ENCODE measurements at regions not wholly inside any gene's neighbourhood (a gene's known extent, or its start where the extent isn't known, plus 50 kb on each side); places are given as distances from the start of the nearest gene placed in this dataset.
A peak's percentile ranks its signal among the peaks of the same experiment; 100 is the strongest.
"Not testable (repeated sequence)": the region's sequence is repeated elsewhere in the genome, so short reads cannot be mapped to it uniquely, and the experiment has no call there.

DNA sequence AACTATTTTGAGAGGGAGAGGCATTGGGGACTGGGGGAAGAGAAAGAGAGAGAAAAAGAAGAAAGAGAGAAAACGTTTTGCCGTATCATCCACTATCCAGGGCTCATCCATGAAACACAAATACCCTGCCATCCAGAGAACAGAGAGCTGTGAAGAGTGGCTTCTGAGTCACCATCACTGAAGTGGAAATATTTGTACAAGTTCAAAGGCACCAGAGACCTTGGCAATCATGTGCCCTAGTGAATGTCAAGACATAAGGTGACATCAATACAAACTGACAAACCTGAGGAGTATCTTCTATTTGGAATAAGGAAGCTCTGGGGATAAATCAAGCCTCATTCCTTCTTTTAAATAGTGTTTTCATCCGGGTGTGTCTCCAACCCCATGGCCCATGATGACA lies 197.2 kb upstream of the PROX1 start:
- no peak for DNase-seq

DNA sequence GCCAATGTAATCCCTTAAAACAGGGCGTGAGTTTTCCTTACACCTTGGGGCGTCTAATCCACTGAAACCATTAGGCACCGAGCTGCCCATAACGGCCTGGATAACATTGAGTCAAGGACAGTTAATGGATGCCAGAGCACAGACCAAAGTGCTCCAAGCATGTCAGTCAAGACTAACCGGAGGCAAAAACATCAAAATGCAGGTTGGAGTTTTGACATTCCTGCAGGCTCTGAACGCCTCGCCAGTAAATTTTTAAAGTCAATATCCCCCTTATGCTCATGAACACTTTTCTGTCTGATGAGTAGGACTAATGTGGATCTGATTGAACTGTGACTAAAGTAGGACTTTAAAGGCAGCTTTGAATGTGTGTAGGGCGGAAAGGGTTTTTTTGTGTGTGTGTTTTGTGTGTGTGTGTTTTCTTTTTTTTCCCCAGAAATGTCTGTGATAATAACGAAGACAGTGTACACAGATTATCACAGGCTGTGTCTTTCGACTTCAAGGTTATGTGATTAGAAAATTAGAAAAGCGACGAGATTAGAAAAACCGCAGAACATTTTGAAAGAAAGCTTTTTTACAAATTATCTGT lies 194.2 kb upstream of the PROX1 start:
- DNase-seq: no peak

DNA sequence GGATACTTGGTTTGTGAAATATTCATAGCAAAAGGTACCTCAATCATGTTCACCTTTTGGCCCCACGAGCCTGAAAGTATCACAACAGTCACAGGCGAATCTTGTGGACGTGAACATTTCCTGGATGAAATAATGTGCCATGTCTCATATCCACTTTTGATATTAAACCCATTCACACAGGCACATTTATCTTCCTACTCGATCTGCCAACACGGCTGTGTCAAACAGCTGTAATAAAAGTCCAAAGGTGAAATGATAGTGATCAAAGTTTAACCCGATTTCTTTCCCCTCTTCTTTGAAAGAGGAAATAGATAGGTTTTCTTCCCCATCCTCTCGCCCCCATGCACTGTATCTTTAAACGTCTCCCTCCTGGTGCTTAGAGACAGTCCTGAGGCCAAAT lies 191.2 kb upstream of the PROX1 start:
- DNase-seq: no peak

DNA sequence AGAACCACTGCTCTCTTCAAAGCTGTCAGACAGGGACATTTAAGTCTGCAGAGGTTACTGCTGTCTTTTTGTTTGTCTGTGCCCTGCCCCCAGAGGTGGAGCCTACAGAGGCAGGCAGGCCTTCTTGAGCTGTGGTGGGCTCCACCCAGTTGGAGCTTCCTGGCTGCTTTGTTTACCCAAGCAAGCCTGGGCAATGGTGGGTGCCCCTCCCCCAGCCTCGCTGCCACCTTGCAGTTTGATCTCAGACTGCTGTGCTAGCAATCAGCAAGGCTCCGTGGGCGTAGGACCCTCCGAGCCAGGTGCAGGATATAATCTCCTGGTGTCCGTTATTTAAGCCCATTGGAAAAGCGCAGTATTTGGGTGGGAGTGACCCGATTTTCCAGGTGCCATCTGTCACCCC lies 179.5 kb upstream of the PROX1 start:
- DNase-seq: not testable (repeated sequence)

DNA sequence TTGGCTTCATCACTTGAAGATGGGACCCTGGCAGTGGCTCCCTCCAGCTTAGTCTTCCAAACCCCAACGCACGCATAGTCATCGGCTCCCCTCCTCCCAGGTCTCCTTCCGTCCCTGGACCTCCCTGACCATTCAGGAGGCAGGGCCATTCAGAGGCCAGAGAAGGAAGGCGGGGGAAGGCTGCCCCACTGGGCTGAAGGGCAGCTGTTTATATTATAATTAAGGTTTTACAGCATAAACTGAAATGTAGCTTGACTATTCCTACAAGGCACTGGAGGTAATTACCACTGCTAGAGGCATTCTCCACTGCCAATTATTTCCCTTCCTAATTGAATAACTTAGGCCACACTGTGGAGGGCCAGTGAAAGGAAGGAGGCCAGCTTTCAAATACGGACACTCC lies 170.6 kb upstream of the PROX1 start:
- no peak for DNase-seq

DNA sequence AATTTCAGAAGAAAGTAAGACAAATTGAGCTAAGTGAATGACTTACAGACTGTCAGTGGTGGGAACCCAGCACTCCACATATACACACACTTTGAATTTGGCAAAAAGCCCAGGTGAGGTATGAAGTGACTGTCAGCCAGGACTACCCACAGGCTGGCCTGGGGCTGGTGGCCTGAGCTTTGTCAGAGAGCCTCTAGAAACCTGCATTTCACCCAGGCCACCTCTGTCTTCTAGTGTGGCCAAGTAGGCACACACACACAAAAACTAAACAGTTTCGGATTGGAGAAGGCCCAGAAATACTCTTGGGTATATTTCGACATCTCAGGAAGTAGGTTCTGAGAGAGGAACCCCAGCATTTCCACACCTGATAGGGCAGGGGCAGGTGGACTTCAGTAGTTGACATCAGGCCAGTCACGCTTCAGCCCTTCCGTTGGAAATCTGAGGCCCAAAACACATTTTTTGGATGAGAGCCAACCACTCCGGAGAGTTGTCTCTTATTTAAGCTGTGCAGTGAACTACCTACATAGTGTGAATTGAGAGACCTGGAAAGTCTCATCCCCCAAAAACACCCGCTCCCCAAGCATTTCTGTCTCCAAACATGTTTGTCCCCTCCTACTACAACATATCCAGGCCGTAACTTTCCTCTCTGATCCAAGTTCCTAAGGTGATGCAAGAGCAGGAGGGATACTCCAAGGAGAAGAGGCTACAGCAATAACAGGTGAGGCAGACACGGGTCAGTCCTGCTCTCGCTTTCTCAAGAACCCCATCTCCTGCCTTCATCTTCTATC lies 167.2 kb upstream of the PROX1 start:
- DNase-seq: no peak

DNA sequence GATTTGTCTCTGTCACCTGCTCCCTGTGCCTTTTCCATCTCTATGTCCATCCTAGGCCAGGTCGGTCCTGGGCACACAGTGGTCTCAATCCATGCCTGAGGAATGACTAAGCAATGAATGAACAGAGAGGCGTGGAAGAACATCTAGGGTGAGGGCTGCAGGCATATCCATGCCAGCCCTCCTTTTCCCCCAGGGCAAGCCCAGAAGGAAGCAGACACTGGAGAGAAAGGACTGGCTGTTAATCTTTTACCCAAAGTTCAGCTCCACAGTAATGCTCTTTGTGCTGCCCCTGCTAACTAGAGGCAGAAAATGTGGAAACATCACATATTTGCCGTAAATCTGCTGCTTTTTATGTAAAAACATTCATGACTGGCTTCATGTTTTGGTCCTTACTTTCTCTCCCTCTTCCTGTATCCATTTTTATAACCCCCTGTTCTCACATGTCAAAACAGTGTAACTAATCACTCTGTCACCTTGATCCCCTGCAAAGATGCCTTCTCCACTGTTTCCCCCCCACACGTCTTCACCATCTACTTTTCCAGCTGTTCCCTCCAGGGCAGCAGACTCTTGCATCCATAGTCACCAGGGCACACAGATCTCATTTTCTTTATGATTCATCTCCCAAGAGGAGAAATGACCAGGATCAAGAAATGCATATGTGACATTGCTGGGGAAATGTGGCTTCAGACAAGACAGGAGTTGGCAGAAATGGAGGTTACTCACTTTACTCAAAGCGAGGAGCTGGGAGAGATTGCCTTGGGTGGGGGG lies 166.4 kb upstream of the PROX1 start:
- peak; percentile 23 for DNase-seq

DNA sequence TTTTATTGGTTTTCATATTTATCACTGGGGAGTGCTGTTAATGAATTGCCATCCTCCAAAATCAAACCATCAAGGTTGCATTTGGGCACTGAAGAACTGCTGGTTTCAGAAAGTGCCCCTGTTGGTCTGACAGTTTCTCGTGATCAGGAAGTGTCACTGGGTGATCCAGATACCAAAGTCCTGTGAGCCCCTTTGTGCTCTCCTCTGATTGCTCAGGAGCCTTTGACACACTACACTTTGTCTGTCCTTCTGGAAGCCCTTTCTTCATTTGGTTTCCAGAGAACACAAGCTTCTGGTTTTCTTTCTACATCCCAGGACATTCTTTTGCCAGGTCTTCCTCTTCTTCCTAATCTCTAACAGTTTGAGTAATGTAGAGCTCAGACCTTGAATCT lies 165.8 kb upstream of the PROX1 start:
- DNase-seq: no peak

DNA sequence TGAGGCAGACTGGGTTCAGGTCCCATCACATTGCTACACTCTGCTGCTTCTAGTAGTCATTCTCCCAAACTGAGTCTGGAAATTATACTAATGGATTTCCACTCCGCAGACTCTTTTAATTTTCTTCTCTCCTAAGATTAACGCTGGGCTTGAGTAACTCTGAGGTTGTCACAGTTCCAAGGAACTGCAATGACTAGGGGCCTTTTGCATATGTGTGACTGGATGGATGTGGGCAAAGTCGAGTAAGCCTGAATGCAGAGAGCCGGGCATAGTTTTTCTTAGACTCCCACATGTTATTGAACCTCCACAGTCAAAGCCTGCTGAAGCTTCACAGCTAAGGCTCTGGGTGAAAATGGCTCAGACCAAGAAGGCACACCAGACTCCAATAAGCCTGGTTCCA lies 160.9 kb upstream of the PROX1 start:
- no peak for DNase-seq

DNA sequence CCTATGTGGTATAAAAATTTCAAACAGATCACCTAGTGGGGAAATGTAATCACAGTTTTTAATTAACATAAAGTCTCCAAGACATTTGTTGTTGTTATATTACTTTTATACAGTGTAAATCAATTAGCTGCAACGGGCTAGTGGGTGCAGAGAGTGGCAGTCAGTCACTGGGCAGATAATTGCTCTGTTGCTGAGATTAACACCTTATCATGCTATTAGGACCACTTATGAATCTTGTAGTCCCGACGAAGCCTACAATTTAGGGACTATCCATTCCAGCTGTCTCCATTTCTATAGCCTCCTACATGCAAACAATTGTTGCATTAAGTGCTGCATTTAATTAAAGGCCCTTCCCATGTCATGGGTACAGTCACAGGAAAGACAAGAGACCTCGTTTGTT lies 158.9 kb upstream of the PROX1 start:
- DNase-seq: no peak

DNA sequence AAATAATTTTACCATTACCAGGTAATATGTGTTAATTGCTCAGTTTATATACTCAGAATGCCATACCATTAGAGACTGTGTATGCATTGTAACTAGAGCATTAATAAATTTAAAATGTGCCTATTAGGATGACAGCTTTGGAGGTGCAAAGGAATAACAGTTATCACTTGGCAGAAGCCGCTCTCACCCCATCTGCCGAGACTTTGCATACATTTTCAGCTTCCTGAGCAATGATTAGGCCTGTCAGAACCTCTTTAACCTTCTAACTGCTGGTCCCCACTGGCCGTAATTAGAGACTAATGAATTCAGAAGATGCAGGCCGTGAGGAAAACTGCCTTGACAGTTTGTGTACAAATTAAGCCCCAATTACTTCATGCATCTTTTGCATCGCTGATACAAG lies 158.0 kb upstream of the PROX1 start:
- no peak for DNase-seq

DNA sequence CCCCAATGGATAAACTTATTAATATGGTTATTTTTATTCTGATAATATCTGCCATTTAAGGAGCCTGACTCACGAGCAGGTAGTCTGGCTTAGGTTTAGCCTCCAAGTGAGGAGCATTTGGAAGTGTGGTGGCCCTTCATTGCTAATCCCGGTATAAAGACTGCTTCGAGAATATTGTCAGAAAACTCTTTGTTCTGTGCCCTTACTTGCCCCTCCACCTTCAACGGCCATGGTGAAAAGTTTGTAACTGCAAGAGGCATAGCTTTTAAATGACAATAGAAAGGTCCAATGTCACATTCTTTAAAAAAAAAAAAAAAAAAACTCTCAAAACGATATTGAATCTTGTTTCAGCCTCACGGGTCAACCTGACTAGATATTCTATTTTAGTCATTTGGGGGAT lies 157.4 kb upstream of the PROX1 start:
- DNase-seq: no peak

DNA sequence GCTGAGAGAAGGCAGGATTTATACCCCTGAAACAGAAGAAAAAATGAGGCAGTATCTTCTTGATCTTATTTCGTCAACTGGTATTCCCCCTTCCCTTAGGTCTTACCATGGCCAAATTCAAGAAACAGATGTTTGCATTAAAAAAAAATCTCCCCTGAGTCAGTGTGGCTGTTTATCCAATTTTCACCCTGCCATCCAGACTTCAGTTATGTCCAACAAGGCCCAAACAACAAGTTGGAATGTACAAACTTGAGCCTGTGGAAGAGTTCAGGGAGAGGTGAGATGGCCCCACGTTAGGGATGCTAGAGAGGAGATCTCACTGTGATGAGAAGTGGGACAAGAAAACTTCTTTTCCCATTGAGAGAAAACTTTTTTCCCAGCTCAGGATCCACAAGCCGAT lies 147.2 kb upstream of the PROX1 start:
- no peak for DNase-seq

DNA sequence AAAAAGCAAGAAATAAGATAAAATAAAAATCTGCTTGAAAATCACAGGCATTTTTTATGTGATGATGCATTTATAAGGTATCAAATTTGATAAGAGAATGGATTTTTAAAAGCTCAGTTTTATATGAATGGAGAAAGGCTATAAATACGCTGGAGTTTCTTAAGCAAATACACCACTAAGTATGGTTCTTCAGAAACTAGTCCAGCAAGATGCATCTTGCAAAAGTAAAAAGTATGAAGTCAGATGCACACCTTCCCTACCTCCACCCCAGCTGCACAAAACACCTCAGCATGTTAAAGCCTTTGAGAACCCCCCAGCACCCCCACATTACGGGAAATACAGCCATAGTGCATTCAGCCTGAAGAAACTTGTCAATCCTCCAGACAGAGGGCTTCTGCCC lies 143.1 kb upstream of the PROX1 start:
- DNase-seq: no peak

DNA sequence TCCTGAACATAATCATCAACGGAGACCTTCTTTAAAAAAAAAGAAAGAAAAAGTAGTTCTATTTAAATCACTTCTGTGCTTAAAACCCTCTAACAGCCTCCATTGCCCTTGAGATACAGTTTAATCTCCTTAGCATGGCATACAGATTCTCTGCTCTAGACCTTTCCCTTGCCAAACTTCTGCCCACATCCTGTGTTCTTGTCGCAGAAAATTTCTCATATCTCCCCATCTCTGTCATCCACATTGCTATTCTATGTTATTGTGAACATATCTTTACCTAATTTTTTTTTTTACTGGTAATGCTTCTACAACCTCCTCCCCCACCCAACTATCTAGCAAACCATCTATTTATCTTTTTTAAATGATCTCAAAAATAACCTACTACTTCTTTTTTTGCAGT lies 135.7 kb upstream of the PROX1 start:
- DNase-seq: no peak

DNA sequence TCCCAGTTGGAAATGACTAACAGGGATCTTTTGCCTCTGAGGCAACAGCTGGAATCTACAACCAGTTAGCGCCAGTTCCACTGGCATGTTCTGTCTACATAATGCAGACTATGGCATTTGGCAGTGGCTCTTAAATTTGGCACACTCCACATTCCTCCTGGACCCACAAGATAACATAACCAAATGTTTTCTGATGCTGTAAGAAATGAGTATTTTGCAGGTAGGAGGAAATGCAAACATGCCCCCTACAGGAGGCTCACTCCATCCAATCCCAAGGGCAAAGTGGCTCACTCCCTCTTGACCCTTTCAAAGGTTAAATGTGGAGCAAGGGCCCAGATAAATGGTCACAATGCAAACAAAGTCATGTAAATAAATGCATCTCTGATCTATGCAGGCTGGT lies 129.2 kb upstream of the PROX1 start:
- no peak for DNase-seq

DNA sequence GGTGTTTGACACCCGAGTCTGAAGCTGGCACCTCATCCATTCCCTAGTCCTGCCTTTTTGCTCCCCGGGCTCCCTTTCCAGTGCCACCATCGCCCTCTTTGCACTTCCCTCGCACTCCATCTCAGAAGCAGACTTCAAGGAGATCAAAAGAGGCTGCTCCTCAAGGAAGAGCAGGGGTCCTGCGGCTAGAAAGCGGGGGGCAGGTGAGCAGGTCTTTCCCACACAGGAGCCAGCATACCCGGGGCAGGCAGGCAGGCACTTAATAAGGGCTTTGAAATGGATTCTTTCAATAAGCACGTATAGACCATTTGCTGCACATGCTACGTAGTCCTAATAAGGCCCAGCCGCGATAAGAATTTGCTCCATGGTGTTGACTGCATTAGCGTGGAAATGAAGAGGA lies 125.9 kb upstream of the PROX1 start:
- no peak for DNase-seq

DNA sequence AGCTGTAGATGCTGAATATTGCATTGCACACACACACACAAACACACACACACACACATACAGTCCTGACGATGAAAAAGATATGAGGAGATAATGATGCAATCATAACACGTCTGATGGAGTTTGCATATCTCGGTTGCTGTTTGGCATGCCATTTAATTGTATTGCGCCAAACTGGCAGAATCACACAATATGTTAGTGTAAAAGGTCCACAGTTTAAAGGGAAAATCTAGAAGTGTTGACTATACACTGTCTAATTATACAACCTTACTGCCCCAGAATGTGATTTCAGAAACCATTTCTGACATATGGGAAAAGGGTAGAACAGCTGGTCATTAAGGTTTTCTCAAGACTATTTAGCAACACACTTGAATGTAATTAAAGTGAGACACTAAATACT lies 123.7 kb upstream of the PROX1 start:
- no peak for DNase-seq

DNA sequence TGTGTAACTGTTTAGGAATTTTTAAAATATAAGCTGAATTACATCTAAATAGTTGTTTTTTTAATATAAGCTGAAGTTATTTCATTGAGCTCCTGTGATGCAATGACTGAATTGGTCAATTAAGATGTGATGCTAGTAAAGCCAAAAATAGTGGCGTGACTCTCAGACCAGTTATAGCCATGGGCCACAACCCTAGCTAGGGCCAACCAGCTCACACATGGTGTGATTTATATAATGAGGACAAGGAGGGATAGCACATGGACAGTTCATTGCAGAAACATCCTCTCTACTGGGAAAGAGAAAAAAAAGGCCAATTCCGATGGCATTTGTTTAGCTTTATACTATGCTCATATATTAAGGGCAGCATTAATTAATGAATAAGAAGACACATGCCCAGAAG lies 119.3 kb upstream of the PROX1 start:
- no peak for DNase-seq

DNA sequence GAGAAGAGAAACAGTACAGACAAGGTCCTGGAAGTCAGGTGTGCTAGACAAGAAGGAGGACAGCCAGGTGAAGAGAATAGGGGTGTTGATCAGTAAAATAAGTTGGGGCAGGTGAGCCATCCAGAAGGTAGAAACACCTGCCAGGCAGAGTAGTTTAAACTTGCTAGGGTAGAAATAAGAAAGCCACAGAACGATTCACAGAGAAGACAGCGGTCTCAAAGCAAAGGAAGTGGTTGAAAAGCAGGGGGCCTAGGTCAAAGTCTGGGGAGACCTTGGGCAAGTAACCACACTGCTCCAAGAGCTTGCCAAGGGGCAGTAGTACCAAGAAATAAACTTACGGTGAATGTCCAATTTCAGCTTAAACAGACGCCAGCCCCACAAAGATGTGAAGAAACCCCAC lies 116.6 kb upstream of the PROX1 start:
- no peak for DNase-seq

DNA sequence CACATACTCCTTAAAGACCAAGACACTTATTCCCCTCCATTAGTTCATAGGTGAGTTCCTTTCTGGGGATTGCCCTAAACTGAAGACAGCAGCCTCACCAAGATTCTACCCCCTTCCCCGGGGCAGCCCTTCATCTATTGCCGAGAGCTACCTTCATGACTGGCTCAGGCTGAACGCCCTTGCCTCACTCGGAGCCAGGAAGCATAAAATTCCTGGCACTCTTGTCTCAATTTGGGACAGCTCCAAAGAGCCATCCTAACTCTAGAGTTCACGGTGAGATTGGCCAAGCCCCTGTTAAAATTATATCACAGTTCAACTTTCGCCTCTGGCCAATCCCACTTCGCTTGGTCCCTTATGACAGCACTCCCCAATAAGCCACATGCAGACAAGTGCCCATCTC lies 113.0 kb upstream of the PROX1 start:
- DNase-seq: no peak

DNA sequence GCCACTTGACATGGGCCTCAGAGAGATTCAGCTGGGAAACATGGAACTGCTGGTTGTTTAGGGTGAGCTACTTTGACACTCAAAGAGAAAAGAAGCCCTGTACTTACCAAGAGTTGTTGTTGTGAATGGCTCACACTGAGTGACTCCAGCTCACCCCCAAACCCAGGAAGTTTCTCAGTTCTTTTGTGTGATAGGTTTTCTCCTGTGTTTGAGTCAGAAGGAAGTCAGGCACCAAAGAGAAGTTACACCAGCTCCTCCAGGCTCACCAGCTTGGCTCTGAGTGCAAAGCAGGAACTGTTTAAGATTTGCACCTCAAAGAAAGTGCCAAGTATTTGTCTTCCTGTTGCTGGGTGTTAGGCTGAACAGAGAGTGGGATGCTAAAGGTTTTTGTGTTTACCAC lies 111.2 kb upstream of the PROX1 start:
- DNase-seq: no peak

DNA sequence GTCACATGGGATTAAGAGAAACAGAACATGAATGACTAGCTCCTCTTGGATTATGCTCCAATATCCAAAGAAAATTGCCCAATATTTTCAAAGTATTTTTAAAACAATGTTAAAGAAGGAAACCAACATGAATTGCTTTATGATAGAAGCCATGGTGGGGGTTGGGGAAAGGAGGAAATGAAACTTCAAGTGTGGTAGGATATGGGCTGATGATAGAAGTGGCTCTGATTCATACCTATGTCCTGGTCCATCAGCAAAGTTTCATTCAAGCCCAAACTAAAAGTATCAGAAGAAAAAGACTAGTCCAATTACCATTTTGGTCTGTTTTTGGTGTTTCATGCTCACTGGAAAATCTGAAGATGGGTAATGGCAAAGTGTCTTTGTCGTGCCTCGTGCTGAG lies 104.2 kb upstream of the PROX1 start:
- no peak for DNase-seq

DNA sequence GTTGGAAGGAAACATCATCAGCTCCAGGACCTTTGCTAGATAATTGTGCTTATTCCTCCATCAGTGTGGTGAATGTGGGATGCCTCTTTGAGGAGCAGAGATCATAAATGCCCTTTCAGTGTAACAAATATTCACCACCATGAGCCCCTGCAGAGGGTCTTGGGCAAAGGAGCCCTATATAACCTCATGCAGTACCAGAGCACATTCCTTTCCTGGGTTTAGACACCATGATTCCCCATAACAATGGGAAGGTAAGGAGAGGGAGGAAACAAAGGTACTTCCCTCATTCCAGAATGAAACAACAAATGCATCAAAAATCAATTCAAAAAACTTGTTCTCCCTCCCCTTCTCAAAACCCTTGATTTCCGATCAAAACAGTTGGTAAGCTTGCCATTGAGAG lies 103.4 kb upstream of the PROX1 start:
- no peak for DNase-seq
